SU-DHL-6 (cell line): ENCODE measurements at regions not wholly inside any gene's neighbourhood (a gene's known extent, or its start where the extent isn't known, plus 50 kb on each side); places are given as distances from the start of the nearest gene placed in this dataset.

Experiments
- H2AFZ ChIP-seq: fragments of 200-600 bp; sonication (generic); 2 replicates; pipeline ENCODE4 v1.6.1; 2014; ENCODE audit warnings: low read depth, mild to moderate bottlenecking, moderate library complexity, mixed read lengths, antibody characterized with exemption, low read length; ENCODE audit not compliant: severe bottlenecking
- H3F3A ChIP-seq: fragments of 200-600 bp; shearing (Covaris generic); 2 replicates; pipeline ENCODE4 v1.6.0; 2016; ENCODE audit warnings: antibody characterized with exemption, mild to moderate bottlenecking; ENCODE audit not compliant: insufficient read depth
- H3K27ac ChIP-seq: fragments of 200-600 bp; sonication (generic); 2 replicates; pipeline ENCODE4 v1.5.1; 2016; ENCODE audit warnings: low read depth, mild to moderate bottlenecking, low read length, moderate library complexity, mixed read lengths
- H3K27me3 ChIP-seq: fragments of 200-600 bp; sonication (generic), shearing (Covaris generic); 2 replicates; pipeline ENCODE4 v1.6.0; 2014; ENCODE audit warnings: mild to moderate bottlenecking, low read length
- H3K36me3 ChIP-seq: fragments of 200-600 bp; sonication (generic); 2 replicates; pipeline ENCODE4 v1.6.1; 2014; ENCODE audit warnings: mild to moderate bottlenecking, low read length, mixed read lengths
- H3K4me2 ChIP-seq: fragments of 300-600, 200-600 bp; shearing (Covaris generic), sonication (generic); 2 replicates; pipeline ENCODE4 v1.6.0; 2014; ENCODE audit warnings: low read length, low read depth, mild to moderate bottlenecking; ENCODE audit not compliant: poor library complexity, severe bottlenecking
- H3K4me3 ChIP-seq: fragments of 200-600 bp; sonication (generic); 2 replicates; pipeline ENCODE4 v1.5.1; 2014; ENCODE audit warnings: antibody characterized with exemption, low read length, mild to moderate bottlenecking, mixed read lengths; ENCODE audit not compliant: insufficient read depth, poor library complexity, severe bottlenecking
- H3K79me2 ChIP-seq: fragments of 200-600 bp; sonication (generic); 2 replicates; pipeline ENCODE4 v1.6.1; 2014; ENCODE audit warnings: mild to moderate bottlenecking, low read length, moderate library complexity; ENCODE audit not compliant: insufficient read depth
- H3K9ac ChIP-seq: fragments of 200-600 bp; sonication (generic); 2 replicates; pipeline ENCODE4 v1.7.0; 2014; ENCODE audit warnings: mild to moderate bottlenecking, low read length
- H3K9me2 ChIP-seq: fragments of 200-600 bp; sonication (generic); replicated peaks from 2 replicates; pipeline ENCODE4 v1.6.1; 2014; ENCODE audit warnings: low read length; ENCODE audit not compliant: insufficient read depth
- H3K9me3 ChIP-seq: fragments of 200-600 bp; sonication (generic); 2 replicates; pipeline ENCODE4 v1.6.1; 2014; ENCODE audit warnings: low read length, mixed read lengths; ENCODE audit not compliant: insufficient read depth
- H4K20me1 ChIP-seq: fragments of 200-600 bp; sonication (generic); 2 replicates; pipeline ENCODE4 v1.6.1; 2014; ENCODE audit warnings: low read depth, mild to moderate bottlenecking, antibody characterized with exemption, low read length, moderate library complexity, mixed read lengths
- CTCF ChIP-seq: fragments of 200-600 bp; sonication (generic); IDR thresholded peaks from one replicate; pipeline ENCODE4 v1.5.1; 2017; ENCODE audit warnings: antibody characterized with exemption, mild to moderate bottlenecking, low read length, moderate library complexity; ENCODE audit not compliant: insufficient read depth, poor library complexity, severe bottlenecking
- EZH2phosphoT487 ChIP-seq: fragments of 200-600 bp; sonication (generic), shearing (Covaris generic); conservative IDR thresholded peaks from 2 replicates; pipeline ENCODE4 v1.6.1; 2018; ENCODE audit warnings: mild to moderate bottlenecking, antibody characterized with exemption, low read length, moderate library complexity, mixed read lengths

- Histone ChIP-seq H3K36me3 (no peaks in the 10 kb centered on the region), H2AFZ (no peak overlapping the region), H3K9me2 (no peaks in the 10 kb centered on the region), H4K20me1 (no peaks in the 10 kb centered on the region), H3K4me3 (no peak overlapping the region), H3K79me2 (no peaks in the 10 kb centered on the region), H3K9me3 (no peaks in the 10 kb centered on the region), H3K27ac (no peak overlapping the region), H3F3A (no peaks in the 10 kb centered on the region), H3K4me2 (no peak overlapping the region), H3K9ac (no peak overlapping the region), H3K27me3 (no peaks in the 10 kb centered on the region)
- TF ChIP-seq CTCF (no peak), EZH2phosphoT487 (no peak)
These were observed 322.6 kb upstream of the MSX2 start for GRCh38 chr5:174401793-174402192.

GRCh38 chr5:174402222-174402812 is 322.1 kb upstream of the MSX2 start:
- H3K27me3 ChIP-seq, result no peaks in the 10 kb centered on the region
- no peak overlapping the region for H3K4me2 ChIP-seq
- no peaks in the 10 kb centered on the region for H4K20me1 ChIP-seq
- H2AFZ ChIP-seq, result no peak overlapping the region
- no peaks in the 10 kb centered on the region for H3F3A ChIP-seq
- no peak overlapping the region for H3K9ac ChIP-seq
- H3K9me3 ChIP-seq, result no peaks in the 10 kb centered on the region
- no peak overlapping the region for H3K4me3 ChIP-seq
- H3K36me3 ChIP-seq, result no peaks in the 10 kb centered on the region
- no peak for TF ChIP-seq CTCF
- TF ChIP-seq EZH2phosphoT487, result no peak
- no peaks in the 10 kb centered on the region for H3K9me2 ChIP-seq
- H3K79me2 ChIP-seq, result no peaks in the 10 kb centered on the region
- no peak overlapping the region for H3K27ac ChIP-seq

GRCh38 chr5:174404848-174405247 is 319.5 kb upstream of the MSX2 start:
- no peaks in the 10 kb centered on the region for H4K20me1 ChIP-seq
- no peaks in the 10 kb centered on the region for H3K79me2 ChIP-seq
- H3K27me3 ChIP-seq, result no peaks in the 10 kb centered on the region
- TF ChIP-seq EZH2phosphoT487 (no peak), CTCF (no peak)
- no peak overlapping the region for H3K9ac ChIP-seq
- H2AFZ ChIP-seq, result no peak overlapping the region
- H3K9me2 ChIP-seq, result no peaks in the 10 kb centered on the region
- no peak overlapping the region for H3K4me3 ChIP-seq
- H3K36me3 ChIP-seq, result no peaks in the 10 kb centered on the region
- no peak overlapping the region for H3K4me2 ChIP-seq
- no peaks in the 10 kb centered on the region for H3K9me3 ChIP-seq
- H3K27ac ChIP-seq, result no peak overlapping the region
- H3F3A ChIP-seq, result no peaks in the 10 kb centered on the region
